ENCODE measurements at regions not wholly inside any gene's neighbourhood (a gene's known extent, or its start where the extent isn't known, plus 50 kb on each side); places are given as distances from the start of the nearest gene placed in this dataset.

- no peak for DNase-seq
Observed at GRCh38 chr5:38094889-38095288, 163.5 kb upstream of the EGFLAM start.

- no peak for DNase-seq
Observed at GRCh38 chr5:38093855-38094254, 164.5 kb upstream of the EGFLAM start.

GRCh38 chr5:38086777-38087176, 171.6 kb upstream of the EGFLAM start:
- no peak for DNase-seq

- DNase-seq: no peak
Observed at GRCh38 chr5:38079620-38080402, 178.5 kb upstream of the EGFLAM start.

- no peak for DNase-seq
Observed at GRCh38 chr5:38078161-38078560, 180.2 kb upstream of the EGFLAM start.

GRCh38 chr5:38077652-38078051, 180.7 kb upstream of the EGFLAM start:
- DNase-seq: no peak

- DNase-seq: no peak
Observed at GRCh38 chr5:38071831-38072694, 186.3 kb upstream of the EGFLAM start.

- DNase-seq: no peak
Observed at GRCh38 chr5:38070304-38070950, 187.9 kb upstream of the EGFLAM start.

GRCh38 chr5:38069360-38069759, 189.0 kb upstream of the EGFLAM start:
- DNase-seq: no peak

GRCh38 chr5:38060354-38060753, 198.0 kb upstream of the EGFLAM start:
- DNase-seq: no peak

GRCh38 chr5:38059876-38060275, 198.5 kb upstream of the EGFLAM start:
- DNase-seq: no peak

- no peak for DNase-seq
Observed at GRCh38 chr5:38051711-38052511, 206.4 kb upstream of the EGFLAM start.

GRCh38 chr5:38048400-38048799, 208.6 kb upstream of the GDNF start:
- DNase-seq: no peak

GRCh38 chr5:38046103-38046502, 206.3 kb upstream of the GDNF start:
- DNase-seq: no peak

GRCh38 chr5:38045446-38045845, 205.6 kb upstream of the GDNF start:
- DNase-seq: no peak

GRCh38 chr5:38039826-38040225, 200.0 kb upstream of the GDNF start:
- no peak for DNase-seq

GRCh38 chr5:38039091-38039490, 199.2 kb upstream of the GDNF start:
- no peak for DNase-seq

- no peak for DNase-seq
Observed at GRCh38 chr5:38036765-38037164, 196.9 kb upstream of the GDNF start.

GRCh38 chr5:38032149-38032548, 192.3 kb upstream of the GDNF start:
- DNase-seq: no peak

GRCh38 chr5:38031304-38031703, 191.5 kb upstream of the GDNF start:
- no peak for DNase-seq

GRCh38 chr5:38029397-38030065, 189.7 kb upstream of the GDNF start:
- DNase-seq: no peak

GRCh38 chr5:38023799-38024198, 184.0 kb upstream of the GDNF start:
- no peak for DNase-seq

Data from stimulated activated CD4-positive, alpha-beta T cell treated with anti-CD3 and anti-CD28 coated beads, Interleukin-1b, Interleukin-23, amount 100 ng/mL, for 48 hours (primary cell).